Astrocyte (in vitro differentiated cells and primary cell): ENCODE measurements at regions not wholly inside any gene's neighbourhood (a gene's known extent, or its start where the extent isn't known, plus 50 kb on each side); places are given as distances from the start of the nearest gene placed in this dataset.

Experiments
- DNase-seq: peaks from one replicate; pipeline ENCODE4 v3.0.0-alpha.2; 2010; ENCODE audit warnings: low read depth
- FAIRE-seq: peaks from 2 replicates; lab custom pipeline; 2011; peaks lifted over from hg19 to GRCh38; lab: Jason Lieb, UNC
- H2AFZ ChIP-seq: 2 replicates; pipeline ENCODE4 v1.6.0; 2012; ENCODE audit warnings: low read depth, low read length, inconsistent platforms
- H3K27ac ChIP-seq: 2 replicates; pipeline ENCODE4 v1.5.1; 2011; ENCODE audit warnings: low read depth, low read length, inconsistent platforms
- H3K27me3 ChIP-seq: 2 replicates; pipeline ENCODE4 v1.6.0; 2011; ENCODE audit warnings: low read length, inconsistent platforms; ENCODE audit not compliant: insufficient read depth
- H3K36me3 ChIP-seq: 2 replicates; pipeline ENCODE4 v1.5.1; 2011; ENCODE audit warnings: low read length, inconsistent platforms; ENCODE audit not compliant: insufficient read depth
- H3K4me1 ChIP-seq: 2 replicates; pipeline ENCODE4 v1.5.1; 2011; ENCODE audit warnings: low read length, inconsistent platforms; ENCODE audit not compliant: insufficient read depth
- H3K4me2 ChIP-seq: 2 replicates; pipeline ENCODE4 v1.6.0; 2012; ENCODE audit warnings: low read length, inconsistent platforms
- H3K4me3 ChIP-seq: 2 replicates; pipeline ENCODE4 v1.5.1; 2011; ENCODE audit warnings: low read depth, mild to moderate bottlenecking, low read length, inconsistent platforms; ENCODE audit not compliant: insufficient read depth
- H3K79me2 ChIP-seq: 2 replicates; pipeline ENCODE4 v1.6.0; 2012; ENCODE audit warnings: mild to moderate bottlenecking, low read length, inconsistent platforms; ENCODE audit not compliant: insufficient read depth
- H3K9ac ChIP-seq: 2 replicates; pipeline ENCODE4 v1.6.0; 2012; ENCODE audit warnings: mild to moderate bottlenecking, low read length, inconsistent platforms
- H3K9me3 ChIP-seq: 2 replicates; pipeline ENCODE4 v1.5.1; 2012; ENCODE audit warnings: low read depth, mild to moderate bottlenecking, low read length, inconsistent platforms; ENCODE audit not compliant: insufficient read depth
- H4K20me1 ChIP-seq: 2 replicates; pipeline ENCODE4 v1.6.0; 2012; ENCODE audit warnings: low read length, inconsistent platforms; ENCODE audit not compliant: insufficient read depth
- H3K27ac Mint-ChIP-seq: one replicate; pipeline ENCODE4 v1.8.0; 2021; ENCODE audit warnings: mild to moderate bottlenecking, mixed read lengths; ENCODE audit not compliant: unreplicated experiment
- H3K27me3 Mint-ChIP-seq: one replicate; pipeline ENCODE4 v1.8.0; 2021; ENCODE audit warnings: low read depth, mixed read lengths; ENCODE audit not compliant: unreplicated experiment
- H3K36me3 Mint-ChIP-seq: one replicate; pipeline ENCODE4 v1.8.0; 2021; ENCODE audit warnings: low read depth, mixed read lengths; ENCODE audit not compliant: unreplicated experiment
- H3K4me1 Mint-ChIP-seq: one replicate; pipeline ENCODE4 v1.8.0; 2021; ENCODE audit warnings: low read depth, mixed read lengths; ENCODE audit not compliant: unreplicated experiment
- H3K4me3 Mint-ChIP-seq: one replicate; pipeline ENCODE4 v1.8.0; 2021; ENCODE audit warnings: mild to moderate bottlenecking, moderate library complexity, mixed read lengths; ENCODE audit not compliant: unreplicated experiment
- H3K9me3 Mint-ChIP-seq: one replicate; pipeline ENCODE4 v1.8.0; 2021; ENCODE audit warnings: mild to moderate bottlenecking, mixed read lengths; ENCODE audit not compliant: unreplicated experiment
- CTCF ChIP-seq: IDR thresholded peaks from 2 replicates; pipeline ENCODE4 v1.5.1; 2011; ENCODE audit warnings: low read depth, mild to moderate bottlenecking, inconsistent platforms, low read length, moderate library complexity; ENCODE audit not compliant: insufficient read depth
- EZH2 ChIP-seq: IDR thresholded peaks from 2 replicates; pipeline ENCODE4 v1.6.1; 2012; ENCODE audit warnings: mild to moderate bottlenecking, low read length, inconsistent platforms; ENCODE audit not compliant: insufficient read depth

GRCh38 chr1:67517046-67517445, 86.8 kb upstream of the SERBP1 start:
- Mint-ChIP-seq H3K4me3 (no peak overlapping the region), H3K27ac (no peak overlapping the region), H3K36me3 (peaks cover 2% of the 10 kb centered on the region), H3K27me3 (peaks cover 7% of the 10 kb centered on the region), H3K4me1 (no peaks in the 10 kb centered on the region), H3K9me3 (peaks cover 14% of the 10 kb centered on the region)
- H3K4me1 ChIP-seq = no peaks in the 10 kb centered on the region
- H3K79me2 ChIP-seq = no peaks in the 10 kb centered on the region
- no peak overlapping the region for H3K4me3 ChIP-seq
- no peaks in the 10 kb centered on the region for H3K27me3 ChIP-seq
- no peak overlapping the region for H3K9ac ChIP-seq
- H4K20me1 ChIP-seq = no peaks in the 10 kb centered on the region
- H3K36me3 ChIP-seq = no peaks in the 10 kb centered on the region
- DNase-seq = no peak
- no peak for TF ChIP-seq EZH2
- no peak for TF ChIP-seq CTCF
- H3K9me3 ChIP-seq = no peaks in the 10 kb centered on the region
- H3K4me2 ChIP-seq = no peak overlapping the region
- no peak for FAIRE-seq
- no peak overlapping the region for H2AFZ ChIP-seq
- no peak overlapping the region for H3K27ac ChIP-seq

- no peak overlapping the region for H3K4me2 ChIP-seq
- DNase-seq (no peak), FAIRE-seq (no peak)
- no peak overlapping the region for H3K27ac ChIP-seq
- no peaks in the 10 kb centered on the region for H3K4me1 ChIP-seq
- H3K27me3 ChIP-seq = no peaks in the 10 kb centered on the region
- H3K9ac ChIP-seq = no peak overlapping the region
- Mint-ChIP-seq H3K27ac (no peak overlapping the region), H3K27me3 (peaks cover 6% of the 10 kb centered on the region), H3K9me3 (peaks cover 1% of the 10 kb centered on the region), H3K4me3 (no peak overlapping the region), H3K36me3 (no peaks in the 10 kb centered on the region), H3K4me1 (peaks cover 8% of the 10 kb centered on the region)
- no peaks in the 10 kb centered on the region for H3K79me2 ChIP-seq
- no peaks in the 10 kb centered on the region for H4K20me1 ChIP-seq
- H3K9me3 ChIP-seq = no peaks in the 10 kb centered on the region
- H2AFZ ChIP-seq = no peak overlapping the region
- no peak overlapping the region for H3K4me3 ChIP-seq
- no peak for TF ChIP-seq EZH2
- TF ChIP-seq CTCF = no peak
- no peaks in the 10 kb centered on the region for H3K36me3 ChIP-seq
These were observed 91.8 kb upstream of the SERBP1 start for GRCh38 chr1:67522001-67522441.

- Mint-ChIP-seq H3K4me3 (no peak overlapping the region), H3K36me3 (no peaks in the 10 kb centered on the region), H3K9me3 (peaks cover 1% of the 10 kb centered on the region), H3K27me3 (peaks cover 2% of the 10 kb centered on the region), H3K4me1 (peaks cover 8% of the 10 kb centered on the region), H3K27ac (no peak overlapping the region)
- no peak for DNase-seq
- Histone ChIP-seq H3K27ac (no peak overlapping the region), H3K79me2 (no peaks in the 10 kb centered on the region), H3K9me3 (no peaks in the 10 kb centered on the region), H3K4me1 (no peaks in the 10 kb centered on the region), H3K4me2 (no peak overlapping the region), H3K4me3 (no peak overlapping the region), H3K9ac (no peak overlapping the region), H2AFZ (no peak overlapping the region), H4K20me1 (no peaks in the 10 kb centered on the region), H3K27me3 (no peaks in the 10 kb centered on the region), H3K36me3 (no peaks in the 10 kb centered on the region)
- TF ChIP-seq CTCF (no peak), EZH2 (no peak)
- FAIRE-seq = no peak
These were observed 92.6 kb upstream of the SERBP1 start for GRCh38 chr1:67522793-67523192.
